Vagina (tissue), 2 donors: ENCODE measurements at regions not wholly inside any gene's neighbourhood (a gene's known extent, or its start where the extent isn't known, plus 50 kb on each side); places are given as distances from the start of the nearest gene placed in this dataset.

Experiments
- DNase-seq, 2 donors: peaks; one replicate each; pipeline ENCODE4 v3.0.0-alpha.2; 2017; ENCODE audit errors: extremely low spot score in 2 of 2
- H3K27ac ChIP-seq: fragments of 200-600 bp; sonication (generic); one replicate; pipeline ENCODE4 v1.5.1; 2019
- H3K27me3 ChIP-seq: fragments of 200-600 bp; sonication (generic); one replicate; pipeline ENCODE4 v1.5.1; 2019
- H3K36me3 ChIP-seq, 2 donors: fragments of 200-600 bp; sonication (generic); one replicate each; pipeline ENCODE4 v1.5.1; 2017 to 2019
- H3K4me1 ChIP-seq: fragments of 200-600 bp; sonication (generic); one replicate; pipeline ENCODE4 v1.5.1; 2019
- H3K4me3 ChIP-seq, 2 donors: fragments of 200-600 bp; sonication (generic); 1 replicate in 1 of 2; 2 replicates in 1 of 2; pipeline ENCODE4 v1.5.1; 2016 to 2019
- H3K9me3 ChIP-seq: fragments of 200-600 bp; sonication (generic); one replicate; pipeline ENCODE4 v1.5.1; 2019
- POLR2A ChIP-seq, 2 donors: fragments of 450-650 bp; IDR thresholded peaks; one replicate each; pipeline ENCODE4 v1.6.1; 2017; ENCODE audit warnings: antibody characterized with exemption in 2 of 2, mild to moderate bottlenecking in 2 of 2, moderate library complexity in 2 of 2
- POLR2AphosphoS5 ChIP-seq, 2 donors: sonication (generic); formaldehyde crosslinking; IDR thresholded peaks; one replicate each; pipeline ENCODE4 v1.9.0; 2017; ENCODE audit warnings: antibody characterized with exemption in 2 of 2, mild to moderate bottlenecking in 2 of 2, low read depth in 1 of 2; ENCODE audit not compliant: insufficient read depth in 1 of 2
- intact Hi-C: fragments of 100-400 bp; cut with DNase I; formaldehyde crosslinking; loops from one replicate; pipeline ENCODE4 v1.15.1; 2023
- TF ChIP-seq, protein P1 (sequence below), 3 experiments: fragments of 450-650 bp in 2 of 3; fragments of 200-600 bp in 1 of 3; sonication (generic) in 1 of 3; IDR thresholded peaks; one replicate each; pipeline ENCODE4 v1.5.1; 2017 to 2019; ENCODE audit warnings: antibody characterized with exemption in 3 of 3, mild to moderate bottlenecking in 2 of 3, moderate library complexity in 2 of 3

DNA sequence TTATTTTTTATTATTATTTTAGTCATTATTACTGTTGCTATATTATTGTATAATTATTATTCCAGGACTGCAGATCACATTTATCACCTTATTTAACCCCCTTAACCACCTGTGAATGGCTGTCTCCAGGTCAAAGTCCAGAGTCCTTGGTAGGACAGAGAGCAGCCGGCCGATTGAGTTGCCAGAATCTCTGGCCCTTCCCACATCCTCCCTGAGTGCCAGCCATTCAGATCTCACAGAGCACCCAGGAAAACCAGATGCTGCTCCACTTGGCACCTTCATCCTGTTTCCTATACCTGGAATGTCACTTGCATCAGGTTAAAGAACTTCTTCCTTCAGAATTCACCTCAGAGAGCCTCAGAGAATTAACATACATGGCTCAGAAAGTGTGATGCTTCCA lies 101.1 kb downstream of the ELAPOR2 start:
- no peak for DNase-seq
- intact Hi-C loops, result no loop called here
- TF ChIP-seq, protein P1, sequence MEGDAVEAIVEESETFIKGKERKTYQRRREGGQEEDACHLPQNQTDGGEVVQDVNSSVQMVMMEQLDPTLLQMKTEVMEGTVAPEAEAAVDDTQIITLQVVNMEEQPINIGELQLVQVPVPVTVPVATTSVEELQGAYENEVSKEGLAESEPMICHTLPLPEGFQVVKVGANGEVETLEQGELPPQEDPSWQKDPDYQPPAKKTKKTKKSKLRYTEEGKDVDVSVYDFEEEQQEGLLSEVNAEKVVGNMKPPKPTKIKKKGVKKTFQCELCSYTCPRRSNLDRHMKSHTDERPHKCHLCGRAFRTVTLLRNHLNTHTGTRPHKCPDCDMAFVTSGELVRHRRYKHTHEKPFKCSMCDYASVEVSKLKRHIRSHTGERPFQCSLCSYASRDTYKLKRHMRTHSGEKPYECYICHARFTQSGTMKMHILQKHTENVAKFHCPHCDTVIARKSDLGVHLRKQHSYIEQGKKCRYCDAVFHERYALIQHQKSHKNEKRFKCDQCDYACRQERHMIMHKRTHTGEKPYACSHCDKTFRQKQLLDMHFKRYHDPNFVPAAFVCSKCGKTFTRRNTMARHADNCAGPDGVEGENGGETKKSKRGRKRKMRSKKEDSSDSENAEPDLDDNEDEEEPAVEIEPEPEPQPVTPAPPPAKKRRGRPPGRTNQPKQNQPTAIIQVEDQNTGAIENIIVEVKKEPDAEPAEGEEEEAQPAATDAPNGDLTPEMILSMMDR (IDR thresholded peaks at IDR 0.05), result no peak
- TF ChIP-seq POLR2A (IDR thresholded peaks at IDR 0.05), result no peak
- TF ChIP-seq POLR2AphosphoS5 (IDR thresholded peaks at IDR 0.05; ENCODE audit: insufficient read depth in 1 of 2, low read depth in 1 of 2), result no peak
- Histone ChIP-seq H3K4me3 (no peak overlapping the region), H3K27me3 (no peaks in the 10 kb centered on the region), H3K36me3 (no peaks in the 10 kb centered on the region), H3K9me3 (no peaks in the 10 kb centered on the region), H3K4me1 (no peaks in the 10 kb centered on the region), H3K27ac (no peak overlapping the region)

DNA sequence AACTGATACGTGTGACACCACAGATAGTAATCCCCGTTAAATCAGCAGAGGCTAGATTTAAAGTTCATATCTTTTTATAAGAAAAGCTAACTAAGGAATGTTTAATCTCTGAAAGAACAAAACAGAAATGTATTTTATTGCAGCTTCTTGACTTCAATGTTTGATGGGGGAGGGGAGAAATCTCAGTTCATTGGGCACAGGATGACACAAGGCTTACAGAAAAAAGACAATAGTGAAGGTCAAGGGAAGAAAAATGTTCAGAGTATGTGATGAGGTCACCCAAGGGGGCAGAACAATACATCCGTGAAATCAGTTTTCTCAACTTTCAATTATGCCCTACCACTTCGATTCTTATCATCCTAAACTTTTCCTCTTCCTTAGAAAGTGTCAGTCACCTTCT lies 102.9 kb downstream of the ELAPOR2 start:
- H3K27ac ChIP-seq, result no peak overlapping the region

DNA sequence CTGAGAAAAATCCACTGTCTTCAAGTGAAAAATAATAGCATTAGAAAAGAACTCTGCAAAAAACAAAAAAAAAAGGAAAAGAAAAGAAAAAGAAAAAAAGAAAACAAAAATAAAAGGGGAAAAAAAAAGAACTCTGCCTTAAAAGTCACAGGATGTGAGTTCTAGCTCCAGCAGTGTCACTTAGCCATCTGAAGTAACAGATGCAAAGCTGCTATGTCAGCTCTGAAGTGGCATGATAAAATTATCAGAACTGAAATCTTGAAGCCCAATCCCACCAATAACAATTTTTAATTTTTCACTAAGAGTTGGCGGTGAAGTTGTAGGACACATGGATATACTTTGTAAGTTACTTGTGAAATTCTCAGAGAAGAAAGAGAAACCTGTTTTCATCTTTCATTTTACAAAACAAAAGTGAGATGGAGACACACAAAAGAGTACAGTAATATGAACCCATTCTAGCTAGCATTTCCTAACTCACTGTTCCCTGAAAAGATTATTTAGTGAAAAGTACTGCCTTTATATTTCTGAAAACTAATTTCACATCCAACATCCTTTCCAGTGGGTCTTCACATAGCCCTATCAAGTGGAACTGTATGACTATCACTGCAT lies 103.5 kb downstream of the ELAPOR2 start:
- H3K27ac ChIP-seq, result no peak overlapping the region
- no peak overlapping the region for H3K4me3 ChIP-seq
- TF ChIP-seq, protein P1 (IDR thresholded peaks at IDR 0.05), result no peak
- H3K9me3 ChIP-seq, result no peaks in the 10 kb centered on the region
- no peaks in the 10 kb centered on the region for H3K4me1 ChIP-seq
- no peak for DNase-seq
- H3K27me3 ChIP-seq, result no peaks in the 10 kb centered on the region
- H3K36me3 ChIP-seq, result no peaks in the 10 kb centered on the region
- intact Hi-C loops, result no loop called here

More for the DNA sequence above, 102.9 kb downstream of the ELAPOR2 start:
- Histone ChIP-seq H3K4me1 (no peaks in the 10 kb centered on the region), H3K27me3 (no peaks in the 10 kb centered on the region), H3K4me3 (no peak overlapping the region), H3K9me3 (no peaks in the 10 kb centered on the region), H3K36me3 (no peaks in the 10 kb centered on the region)
- TF ChIP-seq POLR2AphosphoS5 (IDR thresholded peaks at IDR 0.05; ENCODE audit: insufficient read depth in 1 of 2, low read depth in 1 of 2), result no peak
- TF ChIP-seq, protein P1 (IDR thresholded peaks at IDR 0.05), result no peak
- DNase-seq, result no peak
- intact Hi-C loops, result no loop called here

DNA sequence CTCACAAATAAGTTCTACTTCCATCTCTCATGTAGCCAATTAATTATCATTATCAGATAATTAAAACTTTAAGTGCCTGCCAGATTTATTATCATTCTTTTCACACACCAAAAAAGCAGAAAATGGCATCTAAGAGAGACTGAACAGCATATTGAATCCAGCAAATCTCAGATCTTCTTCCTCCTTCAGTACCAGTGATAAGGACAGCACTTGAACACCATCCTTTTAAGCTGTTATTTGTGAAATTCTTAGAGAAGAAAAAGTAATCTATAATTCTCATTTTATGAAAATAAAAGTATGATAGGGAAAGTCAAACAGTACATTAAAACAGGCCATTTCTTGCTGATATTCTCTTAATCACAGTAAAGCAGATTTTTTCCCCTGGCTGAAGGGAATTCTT lies 104.5 kb downstream of the ELAPOR2 start:
- no peaks in the 10 kb centered on the region for H3K4me1 ChIP-seq
- H3K9me3 ChIP-seq, result no peaks in the 10 kb centered on the region
- no peak for DNase-seq
- H3K4me3 ChIP-seq, result no peak overlapping the region
- intact Hi-C loops, result no loop called here
- no peaks in the 10 kb centered on the region for H3K27me3 ChIP-seq
- H3K36me3 ChIP-seq, result no peaks in the 10 kb centered on the region
- no peak overlapping the region for H3K27ac ChIP-seq
- TF ChIP-seq POLR2A (IDR thresholded peaks at IDR 0.05), result no peak
- TF ChIP-seq POLR2AphosphoS5 (IDR thresholded peaks at IDR 0.05; ENCODE audit: insufficient read depth in 1 of 2, low read depth in 1 of 2), result no peak
- TF ChIP-seq, protein P1 (IDR thresholded peaks at IDR 0.05), result no peak

DNA sequence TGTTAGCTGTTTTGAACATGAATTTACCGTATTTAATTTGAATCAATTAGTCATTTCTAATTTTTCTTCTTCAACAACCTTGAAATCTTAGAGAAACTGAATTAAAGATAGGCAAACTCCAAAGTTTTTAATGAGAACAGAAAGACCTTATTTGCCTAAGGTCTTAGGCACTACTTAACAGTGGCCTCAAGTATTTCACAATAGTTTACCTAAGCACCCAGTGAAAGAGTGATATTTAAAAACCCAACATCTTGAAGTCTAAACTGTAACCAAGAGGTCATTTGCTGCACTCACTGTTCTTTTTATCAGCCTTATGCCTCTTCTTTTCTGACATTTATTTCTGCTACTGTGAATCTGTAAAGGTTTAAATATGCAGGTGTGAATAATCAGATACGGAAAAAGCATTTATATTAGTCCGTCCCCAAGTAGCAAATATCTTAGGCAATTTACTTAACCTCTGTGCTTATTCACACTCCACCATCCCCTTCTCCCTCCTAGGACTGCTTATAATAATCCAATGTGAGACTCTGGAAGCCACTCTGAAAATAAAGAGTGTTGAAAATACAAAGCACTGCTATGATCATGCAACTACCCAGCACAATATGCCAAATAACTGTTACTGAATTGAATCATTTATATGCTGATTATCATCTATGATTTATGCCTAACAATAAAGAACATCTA lies 105.7 kb downstream of the ELAPOR2 start:
- no peaks in the 10 kb centered on the region for H3K27me3 ChIP-seq
- H3K4me3 ChIP-seq, result no peak overlapping the region
- H3K27ac ChIP-seq, result no peak overlapping the region
- H3K4me1 ChIP-seq, result no peaks in the 10 kb centered on the region
- DNase-seq, result no peak
- intact Hi-C loops, result no loop called here
- no peaks in the 10 kb centered on the region for H3K36me3 ChIP-seq
- no peak for TF ChIP-seq POLR2A (IDR thresholded peaks at IDR 0.05)
- TF ChIP-seq, protein P1 (IDR thresholded peaks at IDR 0.05), result no peak
- no peaks in the 10 kb centered on the region for H3K9me3 ChIP-seq
